ENCODE measurements at regions not wholly inside any gene's neighbourhood (a gene's known extent, or its start where the extent isn't known, plus 50 kb on each side); places are given as distances from the start of the nearest gene placed in this dataset.

- intact Hi-C loops (cut with DNase I; ENCODE audit: low total_unique reads): no loop called here
- Histone ChIP-seq H3K27ac (no peak overlapping the region), H3K36me3 (no peaks in the 10 kb centered on the region), H3K4me1 (no peaks in the 10 kb centered on the region), H3K27me3 (replicated peaks in 1 of 7) (no peaks in the 10 kb centered on the region), H3K9me3 (peaks cover 0 to 41% (median 23%) of the 10 kb centered on the region in 8 donors), H3K4me3 (no peak overlapping the region)
- TF ChIP-seq POLR2AphosphoS5 (IDR thresholded peaks at IDR 0.05) (no peak), POLR2A (IDR thresholded peaks at IDR 0.05) (no peak)
- TF ChIP-seq, protein P1, sequence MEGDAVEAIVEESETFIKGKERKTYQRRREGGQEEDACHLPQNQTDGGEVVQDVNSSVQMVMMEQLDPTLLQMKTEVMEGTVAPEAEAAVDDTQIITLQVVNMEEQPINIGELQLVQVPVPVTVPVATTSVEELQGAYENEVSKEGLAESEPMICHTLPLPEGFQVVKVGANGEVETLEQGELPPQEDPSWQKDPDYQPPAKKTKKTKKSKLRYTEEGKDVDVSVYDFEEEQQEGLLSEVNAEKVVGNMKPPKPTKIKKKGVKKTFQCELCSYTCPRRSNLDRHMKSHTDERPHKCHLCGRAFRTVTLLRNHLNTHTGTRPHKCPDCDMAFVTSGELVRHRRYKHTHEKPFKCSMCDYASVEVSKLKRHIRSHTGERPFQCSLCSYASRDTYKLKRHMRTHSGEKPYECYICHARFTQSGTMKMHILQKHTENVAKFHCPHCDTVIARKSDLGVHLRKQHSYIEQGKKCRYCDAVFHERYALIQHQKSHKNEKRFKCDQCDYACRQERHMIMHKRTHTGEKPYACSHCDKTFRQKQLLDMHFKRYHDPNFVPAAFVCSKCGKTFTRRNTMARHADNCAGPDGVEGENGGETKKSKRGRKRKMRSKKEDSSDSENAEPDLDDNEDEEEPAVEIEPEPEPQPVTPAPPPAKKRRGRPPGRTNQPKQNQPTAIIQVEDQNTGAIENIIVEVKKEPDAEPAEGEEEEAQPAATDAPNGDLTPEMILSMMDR (IDR thresholded peaks at IDR 0.05 in 8 of 11, conservative IDR thresholded peaks at IDR 0.05 in 3 of 11): no peak
- WGBS, 5 donors: 40 to 66% (median 60%) methylated on average over 3 of the region's 3 CpGs
- no peak for DNase-seq
These were observed 114.8 kb upstream of the XYLT1 start for GRCh38 chr16:17585449-17586074.

- no peaks in the 10 kb centered on the region for H3K27me3 ChIP-seq (replicated peaks in 1 of 7)
- H3K9me3 ChIP-seq: peaks cover 0 to 11% (median 6%) of the 10 kb centered on the region in 8 donors
- intact Hi-C loops (cut with DNase I; ENCODE audit: low total_unique reads): no loop called here
- H3K36me3 ChIP-seq: no peaks in the 10 kb centered on the region
- WGBS, 5 donors: 14 to 18% (median 16%) methylated on average over 10 of the region's 10 CpGs
- no peak overlapping the region for H3K27ac ChIP-seq
- H3K4me1 ChIP-seq: peaks cover 0 to 12% (median 3%) of the 10 kb centered on the region in 6 donors
- no peak for DNase-seq
- no peak for TF ChIP-seq POLR2A (IDR thresholded peaks at IDR 0.05)
- TF ChIP-seq, protein P1 (IDR thresholded peaks at IDR 0.05 in 8 of 11, conservative IDR thresholded peaks at IDR 0.05 in 3 of 11): peak; percentile 66 to 94 (median 81)
- no peak overlapping the region for H3K4me3 ChIP-seq
These were observed 108.5 kb upstream of the XYLT1 start for GRCh38 chr16:17578981-17579874.

DNA sequence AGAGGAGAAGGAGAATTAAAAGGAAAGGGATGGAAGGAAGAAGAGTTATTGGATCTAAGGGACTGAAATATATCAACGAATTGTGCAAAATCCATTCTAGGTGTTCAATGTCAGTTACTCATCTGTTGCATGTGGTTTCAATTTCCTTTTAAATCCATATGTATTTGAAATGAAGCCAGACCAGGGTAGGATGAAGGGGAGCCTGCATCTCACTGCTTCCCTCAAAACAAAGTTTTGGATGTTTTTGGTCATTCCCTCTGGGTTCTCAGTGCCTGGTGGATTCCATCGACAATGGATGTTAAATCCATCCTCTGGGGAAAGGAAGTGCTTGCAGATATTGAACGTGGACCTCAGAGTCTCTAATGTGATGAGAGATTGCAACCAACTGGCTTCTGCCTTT lies 103.5 kb upstream of the XYLT1 start:
- WGBS, 5 donors: 76 to 84% (median 78%) methylated on average over 3 of the region's 3 CpGs
- H3K4me1 ChIP-seq: peaks cover 0 to 7% (median 1%) of the 10 kb centered on the region in 6 donors
- no peak for DNase-seq
- H3K27me3 ChIP-seq (replicated peaks in 1 of 7): no peaks in the 10 kb centered on the region
- no peaks in the 10 kb centered on the region for H3K9me3 ChIP-seq
- intact Hi-C loops (cut with DNase I; ENCODE audit: low total_unique reads): no loop called here
- H3K27ac ChIP-seq: no peak overlapping the region
- TF ChIP-seq, protein P1 (IDR thresholded peaks at IDR 0.05 in 8 of 11, conservative IDR thresholded peaks at IDR 0.05 in 3 of 11): no peak
- no peak for TF ChIP-seq POLR2AphosphoS5 (IDR thresholded peaks at IDR 0.05)
- no peak for TF ChIP-seq POLR2A (IDR thresholded peaks at IDR 0.05)
- no peaks in the 10 kb centered on the region for H3K36me3 ChIP-seq
- H3K4me3 ChIP-seq: no peak overlapping the region

- Histone ChIP-seq H3K36me3 (no peaks in the 10 kb centered on the region), H3K4me1 (no peaks in the 10 kb centered on the region), H3K9me3 (no peaks in the 10 kb centered on the region), H3K27me3 (replicated peaks in 1 of 7) (no peaks in the 10 kb centered on the region), H3K4me3 (no peak overlapping the region), H3K27ac (no peak overlapping the region)
- WGBS, 5 donors: 82 to 100% (median 85%) methylated on average over 1 of the region's 1 CpG
- intact Hi-C loops (cut with DNase I; ENCODE audit: low total_unique reads): no loop called here
- no peak for TF ChIP-seq POLR2A (IDR thresholded peaks at IDR 0.05)
- TF ChIP-seq, protein P1 (IDR thresholded peaks at IDR 0.05 in 8 of 11, conservative IDR thresholded peaks at IDR 0.05 in 3 of 11): no peak
- TF ChIP-seq POLR2AphosphoS5 (IDR thresholded peaks at IDR 0.05): no peak
- no peak for DNase-seq
These were observed 101.4 kb upstream of the XYLT1 start for GRCh38 chr16:17572145-17572544.
